Caco-2 (cell line): ENCODE measurements at regions not wholly inside any gene's neighbourhood (a gene's known extent, or its start where the extent isn't known, plus 50 kb on each side); places are given as distances from the start of the nearest gene placed in this dataset.
A peak's percentile ranks its signal among the peaks of the same experiment; 100 is the strongest.

ENCODE experiments used
- BruUV-seq: library from RNA; stranded (reverse); fragments of 400-500 nt; replicated peaks from 2 replicates; lab custom pipeline; 2021; lab: Mats Ljungman, UMichigan
- CTCF ChIA-PET: fragments of 300-600 bp; sonication (Branson Sonifier 250); formaldehyde crosslinking; loops from one replicate; lab custom pipeline; 2022; ENCODE audit warnings: antibody characterized with exemption; lab: Charles Lee
- POLR2A ChIA-PET: fragments of 300-600 bp; sonication (Branson Sonifier 250); formaldehyde crosslinking; loops from one replicate; lab custom pipeline; 2022; ENCODE audit warnings: antibody characterized with exemption; lab: Charles Lee
- DNase-seq, 2 experiments: peaks; one replicate each; pipeline versions ENCODE4 v3.0.0 to v3.0.0-alpha.2; 2020 to 2022
- H3K27me3 ChIP-seq: replicated peaks from 2 replicates; pipeline ENCODE4 v1.6.0; 2011; ENCODE audit warnings: low read length; ENCODE audit not compliant: control insufficient read depth, insufficient read depth
- H3K36me3 ChIP-seq: 2 replicates; pipeline ENCODE4 v1.5.1; 2011; ENCODE audit warnings: low read length; ENCODE audit not compliant: control insufficient read depth, insufficient read depth
- H3K4me1 ChIP-seq: fragments of 250-450 bp; sonication (Bioruptor Pico); 2 replicates; pipeline ENCODE4 v1.5.1; 2020; ENCODE audit warnings: mild to moderate bottlenecking
- H3K4me3 ChIP-seq: 2 replicates; pipeline ENCODE4 v1.5.1; 2011; ENCODE audit warnings: low read depth, mild to moderate bottlenecking, control low read depth, low read length
- H3K9me3 ChIP-seq: fragments of 250-450 bp; sonication (Bioruptor Pico); 2 replicates; pipeline ENCODE4 v1.5.1; 2020; ENCODE audit warnings: mild to moderate bottlenecking, moderate library complexity
- H3K27ac Mint-ChIP-seq: one replicate; pipeline ENCODE4 v1.8.0; 2022; ENCODE audit warnings: mixed read lengths; ENCODE audit not compliant: unreplicated experiment
- H3K27me3 Mint-ChIP-seq: one replicate; pipeline ENCODE4 v1.8.0; 2022; ENCODE audit warnings: mixed read lengths; ENCODE audit not compliant: insufficient read depth, unreplicated experiment
- H3K36me3 Mint-ChIP-seq: one replicate; pipeline ENCODE4 v1.8.0; 2022; ENCODE audit warnings: mild to moderate bottlenecking, mixed read lengths; ENCODE audit not compliant: insufficient read depth, unreplicated experiment
- H3K4me1 Mint-ChIP-seq: one replicate; pipeline ENCODE4 v1.8.0; 2022; ENCODE audit warnings: low read depth, mixed read lengths; ENCODE audit not compliant: unreplicated experiment
- H3K4me3 Mint-ChIP-seq: one replicate; pipeline ENCODE4 v1.8.0; 2022; ENCODE audit warnings: mild to moderate bottlenecking, moderate library complexity, mixed read lengths; ENCODE audit not compliant: unreplicated experiment
- H3K9me3 Mint-ChIP-seq: one replicate; pipeline ENCODE4 v1.8.0; 2022; ENCODE audit warnings: mixed read lengths; ENCODE audit not compliant: unreplicated experiment
- intact Hi-C: fragments of 100-400 bp; cut with micrococcal nuclease; formaldehyde crosslinking; loops from one replicate; pipeline ENCODE4 v1.10.0; 2022; ENCODE audit not compliant: unreplicated experiment
- TF ChIP-seq, protein P1 (sequence below), 2 experiments: fragments of 200-600 bp in 1 of 2; IDR thresholded peaks; 1 replicate in 1 of 2; 2 replicates in 1 of 2; pipeline versions ENCODE4 v1.5.1 to v1.8.0; 2011 to 2022; ENCODE audit warnings: antibody characterized with exemption in 1 of 2, control low read depth in 1 of 2, inconsistent platforms in 1 of 2, low read depth in 1 of 2, low read length in 1 of 2, mild to moderate bottlenecking in 1 of 2, moderate library complexity in 1 of 2; ENCODE audit not compliant: insufficient read depth in 1 of 2, severe bottlenecking in 1 of 2, unreplicated experiment in 1 of 2

DNA sequence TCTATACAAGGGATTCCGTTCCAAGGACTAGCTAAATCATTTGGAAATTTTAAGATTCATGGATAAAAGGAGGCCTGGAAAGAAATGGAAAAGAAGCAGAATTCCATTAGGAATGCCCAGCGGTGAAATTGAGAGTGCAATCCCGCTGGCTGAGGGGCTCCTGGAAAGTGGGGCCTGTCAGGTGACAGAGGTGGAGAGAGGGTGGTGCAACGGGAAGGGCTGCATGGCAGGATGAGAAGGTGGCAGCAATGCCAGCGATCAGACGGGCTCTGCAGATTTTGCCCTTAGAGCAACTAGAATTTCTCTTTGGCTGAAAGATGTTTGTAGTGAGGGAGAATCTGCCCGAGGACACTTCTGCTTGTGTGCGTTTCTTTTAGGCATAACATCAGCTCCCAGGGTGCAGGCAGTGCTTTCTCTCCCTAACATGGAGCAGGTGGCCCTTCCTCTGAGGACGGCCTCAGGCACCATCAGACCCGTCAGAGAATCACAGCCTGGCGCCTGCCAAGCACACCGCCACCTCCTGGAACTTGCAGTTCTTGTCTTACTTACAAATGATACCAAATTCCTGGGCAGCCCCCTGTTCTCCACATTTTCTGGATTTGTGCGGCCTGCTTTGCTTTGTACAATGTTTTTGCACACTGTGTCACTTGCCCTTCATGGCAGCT is 261.6 kb downstream of the NDUFA10 start:
- H3K27ac Mint-ChIP-seq, result no peak overlapping the region
- TF ChIP-seq, protein P1, sequence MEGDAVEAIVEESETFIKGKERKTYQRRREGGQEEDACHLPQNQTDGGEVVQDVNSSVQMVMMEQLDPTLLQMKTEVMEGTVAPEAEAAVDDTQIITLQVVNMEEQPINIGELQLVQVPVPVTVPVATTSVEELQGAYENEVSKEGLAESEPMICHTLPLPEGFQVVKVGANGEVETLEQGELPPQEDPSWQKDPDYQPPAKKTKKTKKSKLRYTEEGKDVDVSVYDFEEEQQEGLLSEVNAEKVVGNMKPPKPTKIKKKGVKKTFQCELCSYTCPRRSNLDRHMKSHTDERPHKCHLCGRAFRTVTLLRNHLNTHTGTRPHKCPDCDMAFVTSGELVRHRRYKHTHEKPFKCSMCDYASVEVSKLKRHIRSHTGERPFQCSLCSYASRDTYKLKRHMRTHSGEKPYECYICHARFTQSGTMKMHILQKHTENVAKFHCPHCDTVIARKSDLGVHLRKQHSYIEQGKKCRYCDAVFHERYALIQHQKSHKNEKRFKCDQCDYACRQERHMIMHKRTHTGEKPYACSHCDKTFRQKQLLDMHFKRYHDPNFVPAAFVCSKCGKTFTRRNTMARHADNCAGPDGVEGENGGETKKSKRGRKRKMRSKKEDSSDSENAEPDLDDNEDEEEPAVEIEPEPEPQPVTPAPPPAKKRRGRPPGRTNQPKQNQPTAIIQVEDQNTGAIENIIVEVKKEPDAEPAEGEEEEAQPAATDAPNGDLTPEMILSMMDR (IDR thresholded peaks at IDR 0.05; ENCODE audit: insufficient read depth in 1 of 2, low read depth in 1 of 2, low read length in 1 of 2, severe bottlenecking in 1 of 2, unreplicated experiment in 1 of 2), result no peak
- no TSS peak for BruUV-seq
- Histone ChIP-seq H3K4me1 (no peaks in the 10 kb centered on the region), H3K9me3 (no peaks in the 10 kb centered on the region), H3K27me3 (no peaks in the 10 kb centered on the region), H3K36me3 (no peaks in the 10 kb centered on the region), H3K4me3 (no peak overlapping the region)
- intact Hi-C loops, result no loop called here
- ChIA-PET CTCF (no interaction called here), POLR2A (no interaction called here)
- no peaks in the 10 kb centered on the region for H3K36me3 Mint-ChIP-seq
- H3K4me1 Mint-ChIP-seq, result no peaks in the 10 kb centered on the region
- H3K9me3 Mint-ChIP-seq, result no peaks in the 10 kb centered on the region
- peak in 1 of 2 experiments; percentile 9 for DNase-seq
- H3K4me3 Mint-ChIP-seq, result no peak overlapping the region
- H3K27me3 Mint-ChIP-seq, result peaks cover 5% of the 10 kb centered on the region

DNA sequence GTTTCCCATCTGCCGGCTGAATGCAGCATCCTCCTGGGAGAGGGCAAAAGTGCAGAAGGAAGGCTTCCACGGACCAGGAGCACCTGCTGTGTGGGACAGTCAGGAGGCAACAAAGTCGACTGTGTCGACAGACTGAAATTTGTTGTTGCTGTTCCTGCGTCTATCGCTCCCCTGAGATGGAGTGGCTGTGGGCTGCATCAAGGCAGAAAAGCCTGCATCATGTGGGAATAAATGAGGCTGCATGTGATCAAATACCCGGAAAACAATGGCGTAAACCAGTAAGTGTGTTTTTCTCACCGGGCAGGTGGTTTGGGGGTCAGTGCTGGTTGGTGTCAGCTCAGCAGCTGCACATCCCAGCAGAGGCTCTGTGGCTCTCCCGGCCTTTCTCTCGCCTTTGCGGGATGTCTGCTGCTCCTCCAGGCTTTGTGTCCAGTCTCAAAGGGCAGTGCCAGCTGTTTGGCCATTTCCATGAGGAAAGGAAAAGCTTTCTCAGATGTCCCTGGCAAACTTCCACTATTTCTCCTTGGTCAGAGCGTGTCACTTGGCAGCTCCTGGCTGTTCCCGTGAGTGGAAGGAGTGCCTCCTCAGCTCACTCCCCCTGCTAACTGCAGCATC is 262.4 kb downstream of the NDUFA10 start:
- no peak overlapping the region for H3K4me3 ChIP-seq
- Mint-ChIP-seq H3K36me3 (no peaks in the 10 kb centered on the region), H3K27me3 (peaks cover 5% of the 10 kb centered on the region), H3K27ac (no peak overlapping the region), H3K9me3 (no peaks in the 10 kb centered on the region), H3K4me1 (no peaks in the 10 kb centered on the region), H3K4me3 (no peak overlapping the region)
- ChIA-PET CTCF (no interaction called here), POLR2A (no interaction called here)
- H3K36me3 ChIP-seq, result no peaks in the 10 kb centered on the region
- H3K9me3 ChIP-seq, result no peaks in the 10 kb centered on the region
- TF ChIP-seq, protein P1 (IDR thresholded peaks at IDR 0.05; ENCODE audit: insufficient read depth in 1 of 2, low read depth in 1 of 2, low read length in 1 of 2, severe bottlenecking in 1 of 2, unreplicated experiment in 1 of 2), result no peak
- no peaks in the 10 kb centered on the region for H3K27me3 ChIP-seq
- intact Hi-C loops, result no loop called here
- H3K4me1 ChIP-seq, result no peaks in the 10 kb centered on the region
- BruUV-seq, result no TSS peak
- DNase-seq, result peak in 1 of 2 experiments; percentile 3

DNA sequence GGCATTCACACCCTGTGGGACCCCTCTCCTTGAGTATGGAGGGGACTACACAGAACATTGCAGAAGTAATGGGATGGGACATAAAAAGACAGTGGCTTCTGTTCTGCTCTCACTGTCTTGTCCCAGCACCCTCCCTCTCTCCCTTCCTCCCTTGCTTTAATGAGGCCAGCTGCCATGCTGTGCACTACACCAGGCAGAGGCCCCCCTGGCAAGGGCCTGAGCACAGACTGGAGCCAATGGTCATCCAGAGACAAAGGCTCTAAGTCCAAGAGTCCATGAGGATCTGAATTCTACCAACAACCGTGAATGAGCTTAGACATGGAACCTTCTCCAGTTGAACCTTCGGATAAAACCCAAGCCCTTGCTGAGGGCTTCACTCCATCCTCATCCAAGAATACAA is 263.0 kb downstream of the NDUFA10 start:
- Mint-ChIP-seq H3K4me3 (no peak overlapping the region), H3K27ac (no peak overlapping the region), H3K36me3 (no peaks in the 10 kb centered on the region), H3K9me3 (no peaks in the 10 kb centered on the region), H3K27me3 (peaks cover 5% of the 10 kb centered on the region), H3K4me1 (no peaks in the 10 kb centered on the region)
- ChIA-PET POLR2A (no interaction called here), CTCF (no interaction called here)
- intact Hi-C loops, result no loop called here
- H3K4me1 ChIP-seq, result no peaks in the 10 kb centered on the region
- TF ChIP-seq, protein P1 (IDR thresholded peaks at IDR 0.05; ENCODE audit: insufficient read depth in 1 of 2, low read depth in 1 of 2, low read length in 1 of 2, severe bottlenecking in 1 of 2, unreplicated experiment in 1 of 2), result no peak
- H3K36me3 ChIP-seq, result no peaks in the 10 kb centered on the region
- no peak overlapping the region for H3K4me3 ChIP-seq
- DNase-seq, result peak in 1 of 2 experiments; percentile 3
- BruUV-seq, result no TSS peak
- H3K27me3 ChIP-seq, result no peaks in the 10 kb centered on the region
- no peaks in the 10 kb centered on the region for H3K9me3 ChIP-seq
